WTC11 (cell line): ENCODE measurements at regions not wholly inside any gene's neighbourhood (a gene's known extent, or its start where the extent isn't known, plus 50 kb on each side); places are given as distances from the start of the nearest gene placed in this dataset.

Experiments
- ATAC-seq: fragments of 200-7000 bp; cut with Tn5 transposase; 2 replicates; pipeline ENCODE4 v1.10.0; 2021; ENCODE audit warnings: mild to moderate bottlenecking, moderate library complexity
- CTCF ChIA-PET: fragments of 300-600 bp; sonication (Branson Sonifier 250); formaldehyde crosslinking; loops from one replicate; lab custom pipeline; 2021; ENCODE audit warnings: antibody characterized with exemption; lab: Charles Lee
- POLR2A ChIA-PET: fragments of 350-600 bp; sonication (Branson Sonifier 250); formaldehyde crosslinking; loops from one replicate; lab custom pipeline; 2021; ENCODE audit warnings: antibody characterized with exemption; lab: Charles Lee
- DNase-seq: peaks from one replicate; pipeline ENCODE4 v3.0.0; 2021; ENCODE audit warnings: low spot score
- H3K27ac Mint-ChIP-seq: 2 replicates; pipeline ENCODE4 v1.8.0; 2021; ENCODE audit warnings: mixed read lengths
- H3K27me3 Mint-ChIP-seq: 2 replicates; pipeline ENCODE4 v1.8.0; 2021; ENCODE audit warnings: low read depth, mild to moderate bottlenecking, moderate library complexity, mixed read lengths
- H3K36me3 Mint-ChIP-seq: 2 replicates; pipeline ENCODE4 v1.8.0; 2021; ENCODE audit warnings: mixed read lengths
- H3K4me1 Mint-ChIP-seq: 2 replicates; pipeline ENCODE4 v1.8.0; 2022; ENCODE audit warnings: mixed read lengths
- H3K4me3 Mint-ChIP-seq: 2 replicates; pipeline ENCODE4 v1.8.0; 2021; ENCODE audit warnings: mild to moderate bottlenecking, moderate library complexity, mixed read lengths
- H3K9me3 Mint-ChIP-seq: 2 replicates; pipeline ENCODE4 v1.8.0; 2021; ENCODE audit warnings: mixed read lengths
- CREM ChIP-seq: sonication (generic); formaldehyde crosslinking; IDR thresholded peaks from 2 replicates; pipeline ENCODE4 v1.8.1; 2022; ENCODE audit warnings: mild to moderate bottlenecking, missing genetic modification reagents, moderate library complexity
- GRHL2 ChIP-seq: fragments of 250-450 bp; sonication (Bioruptor Pico); IDR thresholded peaks from 2 replicates; pipeline ENCODE4 v1.8.0; 2022; ENCODE audit warnings: mild to moderate bottlenecking, moderate library complexity; ENCODE audit not compliant: insufficient replicate concordance, severe bottlenecking
- KAT7 ChIP-seq: sonication (generic); formaldehyde crosslinking; IDR thresholded peaks from 2 replicates; pipeline ENCODE4 v1.8.1; 2023; ENCODE audit warnings: missing genetic modification reagents, mild to moderate bottlenecking, borderline replicate concordance
- RORB ChIP-seq: fragments of 250-450 bp; sonication (Bioruptor Pico); IDR thresholded peaks from 2 replicates; pipeline ENCODE4 v1.9.0; 2021; ENCODE audit warnings: mild to moderate bottlenecking
- SMAD3 ChIP-seq: sonication (generic); formaldehyde crosslinking; IDR thresholded peaks from 2 replicates; pipeline ENCODE4 v1.8.0; 2022; ENCODE audit warnings: missing genetic modification reagents, mild to moderate bottlenecking, borderline replicate concordance
- SOX15 ChIP-seq: fragments of 250-450 bp; sonication (Bioruptor Pico); IDR thresholded peaks from 2 replicates; pipeline ENCODE4 v1.9.0; 2021; ENCODE audit warnings: mild to moderate bottlenecking
- ZNF317 ChIP-seq: sonication (generic); formaldehyde crosslinking; IDR thresholded peaks from 2 replicates; pipeline ENCODE4 v1.8.1; 2023; ENCODE audit warnings: low read depth, mild to moderate bottlenecking, moderate library complexity, missing genetic modification reagents, borderline replicate concordance
- ZNF416 ChIP-seq: fragments of 250-450 bp; sonication (Bioruptor Pico); IDR thresholded peaks from 2 replicates; pipeline ENCODE4 v1.9.0; 2021; ENCODE audit warnings: mild to moderate bottlenecking, inconsistent platforms
- TF ChIP-seq, protein P1 (sequence below): sonication (generic); formaldehyde crosslinking; IDR thresholded peaks from 2 replicates; pipeline ENCODE4 v1.8.0; 2023; ENCODE audit warnings: missing genetic modification reagents, mild to moderate bottlenecking, borderline replicate concordance
- TF ChIP-seq, protein P2 (sequence below): sonication (generic); formaldehyde crosslinking; IDR thresholded peaks from 2 replicates; pipeline ENCODE4 v1.8.0; 2023; ENCODE audit warnings: missing genetic modification reagents
- TF ChIP-seq, protein P3 (sequence below): sonication (generic); formaldehyde crosslinking; IDR thresholded peaks from 2 replicates; pipeline ENCODE4 v1.8.0; 2022; ENCODE audit warnings: mild to moderate bottlenecking, missing genetic modification reagents
- TF ChIP-seq, protein P4 (sequence below): fragments of 250-450 bp; sonication (Bioruptor Pico); conservative IDR thresholded peaks from 2 replicates; pipeline ENCODE4 v1.9.0; 2021; ENCODE audit warnings: mild to moderate bottlenecking
- TF ChIP-seq, protein P5 (sequence below): sonication (generic); formaldehyde crosslinking; IDR thresholded peaks from 2 replicates; pipeline ENCODE4 v1.8.0; 2022; ENCODE audit warnings: missing genetic modification reagents
- TF ChIP-seq, protein P6 (sequence below): sonication (generic); formaldehyde crosslinking; IDR thresholded peaks from 2 replicates; pipeline ENCODE4 v1.8.1; 2022; ENCODE audit warnings: missing genetic modification reagents, borderline replicate concordance

DNA sequence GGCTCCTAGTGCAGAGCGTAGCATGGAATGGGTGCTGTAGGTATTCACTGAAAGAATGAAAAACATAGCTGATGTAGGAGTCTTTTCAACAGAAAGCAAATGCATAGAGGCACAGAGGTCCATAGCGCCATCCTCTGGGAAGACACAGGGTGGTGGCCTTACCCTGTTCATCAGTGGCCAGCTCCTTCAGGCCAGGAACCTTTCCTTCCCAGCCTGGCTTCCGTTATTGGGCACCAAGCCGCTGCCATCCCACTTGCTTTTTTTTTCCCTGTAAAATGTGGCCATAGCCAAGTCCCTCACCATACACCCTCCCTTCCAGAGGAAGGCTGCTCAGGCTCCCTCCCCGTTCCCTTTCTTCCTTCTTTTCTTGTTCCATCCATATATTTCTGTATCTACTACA, 118.1 kb downstream of the ZNF621 start:
- POLR2A ChIA-PET: no interaction called here
- Mint-ChIP-seq H3K27me3 (no peaks in the 10 kb centered on the region; the same call in 1 of the 2 replicates), H3K27ac (no peak overlapping the region), H3K4me3 (no peak overlapping the region), H3K36me3 (no peaks in the 10 kb centered on the region), H3K9me3 (peaks cover 5% of the 10 kb centered on the region), H3K4me1 (no peaks in the 10 kb centered on the region)
- peak; percentile 52 for ATAC-seq
- CTCF ChIA-PET: interaction anchor here (0.9 kb wide), 2 partner anchors 54 to 58 kb away, joined by 3 to 5 read pairs; no protein-coding TSS in a partner anchor
- TF ChIP-seq SMAD3 (CRISPR knock-in tag): no peak
- TF ChIP-seq, protein P1, sequence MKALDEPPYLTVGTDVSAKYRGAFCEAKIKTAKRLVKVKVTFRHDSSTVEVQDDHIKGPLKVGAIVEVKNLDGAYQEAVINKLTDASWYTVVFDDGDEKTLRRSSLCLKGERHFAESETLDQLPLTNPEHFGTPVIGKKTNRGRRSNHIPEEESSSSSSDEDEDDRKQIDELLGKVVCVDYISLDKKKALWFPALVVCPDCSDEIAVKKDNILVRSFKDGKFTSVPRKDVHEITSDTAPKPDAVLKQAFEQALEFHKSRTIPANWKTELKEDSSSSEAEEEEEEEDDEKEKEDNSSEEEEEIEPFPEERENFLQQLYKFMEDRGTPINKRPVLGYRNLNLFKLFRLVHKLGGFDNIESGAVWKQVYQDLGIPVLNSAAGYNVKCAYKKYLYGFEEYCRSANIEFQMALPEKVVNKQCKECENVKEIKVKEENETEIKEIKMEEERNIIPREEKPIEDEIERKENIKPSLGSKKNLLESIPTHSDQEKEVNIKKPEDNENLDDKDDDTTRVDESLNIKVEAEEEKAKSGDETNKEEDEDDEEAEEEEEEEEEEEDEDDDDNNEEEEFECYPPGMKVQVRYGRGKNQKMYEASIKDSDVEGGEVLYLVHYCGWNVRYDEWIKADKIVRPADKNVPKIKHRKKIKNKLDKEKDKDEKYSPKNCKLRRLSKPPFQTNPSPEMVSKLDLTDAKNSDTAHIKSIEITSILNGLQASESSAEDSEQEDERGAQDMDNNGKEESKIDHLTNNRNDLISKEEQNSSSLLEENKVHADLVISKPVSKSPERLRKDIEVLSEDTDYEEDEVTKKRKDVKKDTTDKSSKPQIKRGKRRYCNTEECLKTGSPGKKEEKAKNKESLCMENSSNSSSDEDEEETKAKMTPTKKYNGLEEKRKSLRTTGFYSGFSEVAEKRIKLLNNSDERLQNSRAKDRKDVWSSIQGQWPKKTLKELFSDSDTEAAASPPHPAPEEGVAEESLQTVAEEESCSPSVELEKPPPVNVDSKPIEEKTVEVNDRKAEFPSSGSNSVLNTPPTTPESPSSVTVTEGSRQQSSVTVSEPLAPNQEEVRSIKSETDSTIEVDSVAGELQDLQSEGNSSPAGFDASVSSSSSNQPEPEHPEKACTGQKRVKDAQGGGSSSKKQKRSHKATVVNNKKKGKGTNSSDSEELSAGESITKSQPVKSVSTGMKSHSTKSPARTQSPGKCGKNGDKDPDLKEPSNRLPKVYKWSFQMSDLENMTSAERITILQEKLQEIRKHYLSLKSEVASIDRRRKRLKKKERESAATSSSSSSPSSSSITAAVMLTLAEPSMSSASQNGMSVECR (CRISPR knock-in tag): no peak
- no peak for TF ChIP-seq GRHL2
- TF ChIP-seq RORB (CRISPR knock-in tag): no peak
- TF ChIP-seq CREM (CRISPR knock-in tag): no peak
- TF ChIP-seq, protein P2, sequence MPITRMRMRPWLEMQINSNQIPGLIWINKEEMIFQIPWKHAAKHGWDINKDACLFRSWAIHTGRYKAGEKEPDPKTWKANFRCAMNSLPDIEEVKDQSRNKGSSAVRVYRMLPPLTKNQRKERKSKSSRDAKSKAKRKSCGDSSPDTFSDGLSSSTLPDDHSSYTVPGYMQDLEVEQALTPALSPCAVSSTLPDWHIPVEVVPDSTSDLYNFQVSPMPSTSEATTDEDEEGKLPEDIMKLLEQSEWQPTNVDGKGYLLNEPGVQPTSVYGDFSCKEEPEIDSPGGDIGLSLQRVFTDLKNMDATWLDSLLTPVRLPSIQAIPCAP (CRISPR knock-in tag): no peak
- TF ChIP-seq KAT7 (CRISPR knock-in tag): no peak
- TF ChIP-seq, protein P3, sequence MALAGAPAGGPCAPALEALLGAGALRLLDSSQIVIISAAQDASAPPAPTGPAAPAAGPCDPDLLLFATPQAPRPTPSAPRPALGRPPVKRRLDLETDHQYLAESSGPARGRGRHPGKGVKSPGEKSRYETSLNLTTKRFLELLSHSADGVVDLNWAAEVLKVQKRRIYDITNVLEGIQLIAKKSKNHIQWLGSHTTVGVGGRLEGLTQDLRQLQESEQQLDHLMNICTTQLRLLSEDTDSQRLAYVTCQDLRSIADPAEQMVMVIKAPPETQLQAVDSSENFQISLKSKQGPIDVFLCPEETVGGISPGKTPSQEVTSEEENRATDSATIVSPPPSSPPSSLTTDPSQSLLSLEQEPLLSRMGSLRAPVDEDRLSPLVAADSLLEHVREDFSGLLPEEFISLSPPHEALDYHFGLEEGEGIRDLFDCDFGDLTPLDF: no peak
- TF ChIP-seq, protein P4, sequence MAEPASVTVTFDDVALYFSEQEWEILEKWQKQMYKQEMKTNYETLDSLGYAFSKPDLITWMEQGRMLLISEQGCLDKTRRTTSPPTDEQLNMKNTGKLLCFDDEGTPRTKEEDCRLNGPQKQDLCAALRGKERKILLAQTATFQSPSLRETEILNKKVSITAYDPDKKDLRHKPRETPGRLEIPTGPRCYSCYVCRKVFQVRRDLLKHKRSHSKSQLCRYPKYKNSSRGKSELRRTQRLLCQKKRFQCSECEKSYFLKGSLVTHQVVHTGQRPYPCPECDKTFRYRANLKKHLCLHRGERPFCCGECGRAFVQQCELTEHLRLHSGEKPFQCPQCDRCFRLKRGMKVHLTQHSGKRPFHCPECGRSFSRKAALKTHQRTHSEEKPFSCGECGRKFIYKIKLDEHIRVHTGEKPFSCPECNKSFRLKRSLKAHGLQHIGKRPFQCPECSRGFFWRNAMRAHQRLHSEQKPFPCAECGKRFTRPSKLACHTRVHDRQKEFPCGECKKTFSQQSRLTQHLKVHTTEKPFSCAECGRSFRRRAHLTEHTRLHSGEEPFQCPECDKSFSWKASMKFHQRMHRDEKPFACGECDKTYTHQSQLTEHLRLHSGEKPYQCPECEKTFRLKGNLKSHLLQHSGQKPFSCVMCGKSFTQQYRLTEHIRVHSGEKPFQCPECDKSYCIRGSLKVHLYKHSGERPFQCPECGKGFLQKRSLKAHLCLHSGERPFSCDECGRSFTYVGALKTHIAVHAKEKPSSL (CRISPR knock-in tag): no peak
- no peak for TF ChIP-seq ZNF317
- TF ChIP-seq, protein P5, sequence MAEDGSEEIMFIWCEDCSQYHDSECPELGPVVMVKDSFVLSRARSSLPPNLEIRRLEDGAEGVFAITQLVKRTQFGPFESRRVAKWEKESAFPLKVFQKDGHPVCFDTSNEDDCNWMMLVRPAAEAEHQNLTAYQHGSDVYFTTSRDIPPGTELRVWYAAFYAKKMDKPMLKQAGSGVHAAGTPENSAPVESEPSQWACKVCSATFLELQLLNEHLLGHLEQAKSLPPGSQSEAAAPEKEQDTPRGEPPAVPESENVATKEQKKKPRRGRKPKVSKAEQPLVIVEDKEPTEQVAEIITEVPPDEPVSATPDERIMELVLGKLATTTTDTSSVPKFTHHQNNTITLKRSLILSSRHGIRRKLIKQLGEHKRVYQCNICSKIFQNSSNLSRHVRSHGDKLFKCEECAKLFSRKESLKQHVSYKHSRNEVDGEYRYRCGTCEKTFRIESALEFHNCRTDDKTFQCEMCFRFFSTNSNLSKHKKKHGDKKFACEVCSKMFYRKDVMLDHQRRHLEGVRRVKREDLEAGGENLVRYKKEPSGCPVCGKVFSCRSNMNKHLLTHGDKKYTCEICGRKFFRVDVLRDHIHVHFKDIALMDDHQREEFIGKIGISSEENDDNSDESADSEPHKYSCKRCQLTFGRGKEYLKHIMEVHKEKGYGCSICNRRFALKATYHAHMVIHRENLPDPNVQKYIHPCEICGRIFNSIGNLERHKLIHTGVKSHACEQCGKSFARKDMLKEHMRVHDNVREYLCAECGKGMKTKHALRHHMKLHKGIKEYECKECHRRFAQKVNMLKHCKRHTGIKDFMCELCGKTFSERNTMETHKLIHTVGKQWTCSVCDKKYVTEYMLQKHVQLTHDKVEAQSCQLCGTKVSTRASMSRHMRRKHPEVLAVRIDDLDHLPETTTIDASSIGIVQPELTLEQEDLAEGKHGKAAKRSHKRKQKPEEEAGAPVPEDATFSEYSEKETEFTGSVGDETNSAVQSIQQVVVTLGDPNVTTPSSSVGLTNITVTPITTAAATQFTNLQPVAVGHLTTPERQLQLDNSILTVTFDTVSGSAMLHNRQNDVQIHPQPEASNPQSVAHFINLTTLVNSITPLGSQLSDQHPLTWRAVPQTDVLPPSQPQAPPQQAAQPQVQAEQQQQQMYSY (CRISPR knock-in tag): no peak
- TF ChIP-seq ZNF416: no peak
- TF ChIP-seq, protein P6, sequence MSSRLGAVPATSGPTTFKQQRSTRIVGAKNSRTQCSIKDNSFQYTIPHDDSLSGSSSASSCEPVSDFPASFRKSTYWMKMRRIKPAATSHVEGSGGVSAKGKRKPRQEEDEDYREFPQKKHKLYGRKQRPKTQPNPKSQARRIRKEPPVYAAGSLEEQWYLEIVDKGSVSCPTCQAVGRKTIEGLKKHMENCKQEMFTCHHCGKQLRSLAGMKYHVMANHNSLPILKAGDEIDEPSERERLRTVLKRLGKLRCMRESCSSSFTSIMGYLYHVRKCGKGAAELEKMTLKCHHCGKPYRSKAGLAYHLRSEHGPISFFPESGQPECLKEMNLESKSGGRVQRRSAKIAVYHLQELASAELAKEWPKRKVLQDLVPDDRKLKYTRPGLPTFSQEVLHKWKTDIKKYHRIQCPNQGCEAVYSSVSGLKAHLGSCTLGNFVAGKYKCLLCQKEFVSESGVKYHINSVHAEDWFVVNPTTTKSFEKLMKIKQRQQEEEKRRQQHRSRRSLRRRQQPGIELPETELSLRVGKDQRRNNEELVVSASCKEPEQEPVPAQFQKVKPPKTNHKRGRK: no peak
- TF ChIP-seq SOX15 (CRISPR knock-in tag): no peak
- DNase-seq: peak; percentile 13
